ENCODE measurements at regions not wholly inside any gene's neighbourhood (a gene's known extent, or its start where the extent isn't known, plus 50 kb on each side); places are given as distances from the start of the nearest gene placed in this dataset.
A peak's percentile ranks its signal among the peaks of the same experiment; 100 is the strongest.

GRCh38 chr20:22795433-22795832 lies 211.1 kb upstream of the FOXA2 start:
- peaks cover 0 to 9% (median 0%) of the 10 kb centered on the region in 7 donors for H3K27me3 ChIP-seq
- no peaks in the 10 kb centered on the region for H3K9me3 ChIP-seq
- H3K4me1 ChIP-seq, result peaks cover 0 to 53% (median 14%) of the 10 kb centered on the region in 9 donors
- whole genome bisulfite sequencing, 2 donors, result 43 to 44% methylated on average over 5 of the region's 5 CpGs
- H3K4me3 ChIP-seq, result no peak overlapping the region
- intact Hi-C loops (cut with DNase I), result loop anchor here in 1 of 10 donors (10.0 kb wide), 1 partner anchor 109 kb away; no protein-coding TSS in a partner anchor
- H3K27ac ChIP-seq, result peak overlapping the region in 8 of 10 donors; percentile 8 to 74 (median 59)
- TF ChIP-seq, protein P1, sequence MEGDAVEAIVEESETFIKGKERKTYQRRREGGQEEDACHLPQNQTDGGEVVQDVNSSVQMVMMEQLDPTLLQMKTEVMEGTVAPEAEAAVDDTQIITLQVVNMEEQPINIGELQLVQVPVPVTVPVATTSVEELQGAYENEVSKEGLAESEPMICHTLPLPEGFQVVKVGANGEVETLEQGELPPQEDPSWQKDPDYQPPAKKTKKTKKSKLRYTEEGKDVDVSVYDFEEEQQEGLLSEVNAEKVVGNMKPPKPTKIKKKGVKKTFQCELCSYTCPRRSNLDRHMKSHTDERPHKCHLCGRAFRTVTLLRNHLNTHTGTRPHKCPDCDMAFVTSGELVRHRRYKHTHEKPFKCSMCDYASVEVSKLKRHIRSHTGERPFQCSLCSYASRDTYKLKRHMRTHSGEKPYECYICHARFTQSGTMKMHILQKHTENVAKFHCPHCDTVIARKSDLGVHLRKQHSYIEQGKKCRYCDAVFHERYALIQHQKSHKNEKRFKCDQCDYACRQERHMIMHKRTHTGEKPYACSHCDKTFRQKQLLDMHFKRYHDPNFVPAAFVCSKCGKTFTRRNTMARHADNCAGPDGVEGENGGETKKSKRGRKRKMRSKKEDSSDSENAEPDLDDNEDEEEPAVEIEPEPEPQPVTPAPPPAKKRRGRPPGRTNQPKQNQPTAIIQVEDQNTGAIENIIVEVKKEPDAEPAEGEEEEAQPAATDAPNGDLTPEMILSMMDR (IDR thresholded peaks at IDR 0.05), result no peak
- ATAC-seq (peak in 1 of 8 donors; percentile 19), DNase-seq (no peak)
- H3K36me3 ChIP-seq, result no peaks in the 10 kb centered on the region

DNA sequence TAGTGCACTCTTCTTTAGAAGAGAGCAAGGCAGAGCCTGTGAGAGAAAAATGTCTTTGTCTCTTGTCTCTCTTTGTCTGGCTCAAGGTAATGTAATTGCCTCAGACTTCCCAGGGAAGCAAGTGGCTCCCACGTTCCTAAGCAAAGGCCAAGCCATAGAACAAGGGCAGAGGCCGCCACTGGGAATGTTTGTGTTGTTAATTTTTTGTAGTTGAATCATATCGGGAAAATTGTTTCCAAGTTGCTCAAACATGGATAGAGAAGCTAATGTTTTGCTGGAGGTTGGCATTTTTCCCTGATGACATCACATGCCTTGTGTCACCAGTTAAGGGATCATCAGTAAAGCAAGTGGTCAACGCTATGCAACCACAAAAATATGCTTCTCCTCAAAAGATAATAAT lies 211.5 kb upstream of the FOXA2 start:
- intact Hi-C loops (cut with DNase I), result loop anchor here in 1 of 10 donors (10.0 kb wide), 1 partner anchor 109 kb away; no protein-coding TSS in a partner anchor
- TF ChIP-seq, protein P1 (IDR thresholded peaks at IDR 0.05), result no peak
- peaks cover 0 to 9% (median 0%) of the 10 kb centered on the region in 7 donors for H3K27me3 ChIP-seq

GRCh38 chr20:22796469-22797077 lies 212.2 kb upstream of the FOXA2 start:
- H3K27me3 ChIP-seq, result peaks cover 0 to 9% (median 0%) of the 10 kb centered on the region in 7 donors
- ATAC-seq (peak in 7 of 8 donors; percentile 16 to 76 (median 56)), DNase-seq (no peak)
- WGBS, 2 donors, result 69 to 71% methylated on average over 5 of the region's 5 CpGs
- no peak overlapping the region for H3K4me3 ChIP-seq
- H3K9me3 ChIP-seq, result no peaks in the 10 kb centered on the region
- peak overlapping the region in 7 of 10 donors; percentile 8 to 63 (median 39) for H3K27ac ChIP-seq
- TF ChIP-seq, protein P1 (IDR thresholded peaks at IDR 0.05), result no peak
- no peaks in the 10 kb centered on the region for H3K36me3 ChIP-seq
- peaks cover 0 to 61% (median 15%) of the 10 kb centered on the region in 9 donors for H3K4me1 ChIP-seq
- intact Hi-C loops (cut with DNase I), result loop anchor here in 1 of 10 donors (10.0 kb wide), 1 partner anchor 108 kb away; no protein-coding TSS in a partner anchor

More for the DNA sequence above, 211.5 kb upstream of the FOXA2 start:
- Histone ChIP-seq H3K4me3 (no peak overlapping the region), H3K27ac (peak overlapping the region in 9 of 10 donors; percentile 8 to 74 (median 57)), H3K36me3 (no peaks in the 10 kb centered on the region), H3K9me3 (no peaks in the 10 kb centered on the region), H3K4me1 (peaks cover 0 to 54% (median 11%) of the 10 kb centered on the region in 9 donors)
- WGBS, 2 donors, result 45 to 56% methylated on average over 4 of the region's 4 CpGs
- peak; percentile 56 to 86 (median 75) for ATAC-seq
- peak; percentile 19 to 60 for DNase-seq

DNA sequence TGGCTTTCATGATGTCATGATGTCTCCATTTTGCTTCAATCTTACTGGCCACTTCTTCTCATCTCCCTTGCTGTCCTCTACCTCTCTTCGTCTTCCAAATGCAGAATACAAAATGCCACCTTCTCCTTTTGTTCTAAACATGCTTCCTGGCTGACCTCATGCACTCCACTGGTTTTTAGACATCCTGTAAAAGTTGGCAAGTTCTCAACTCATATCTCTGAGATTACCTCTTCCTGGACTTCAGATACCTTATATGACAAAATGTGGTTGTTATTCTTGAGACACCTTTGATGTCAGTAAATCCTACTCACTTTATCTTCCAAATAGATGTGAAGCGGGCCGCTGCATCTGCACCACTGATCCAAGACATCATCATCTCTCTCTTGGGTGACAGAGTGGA lies 212.7 kb upstream of the FOXA2 start:
- intact Hi-C loops (cut with DNase I), result loop anchor here in 1 of 10 donors (10.0 kb wide), 1 partner anchor 108 kb away; no protein-coding TSS in a partner anchor
- peak in 1 of 8 donors; percentile 27 for ATAC-seq

More for the DNA sequence above, 212.7 kb upstream of the FOXA2 start:
- Histone ChIP-seq H3K27me3 (peaks cover 0 to 9% (median 0%) of the 10 kb centered on the region in 7 donors), H3K36me3 (no peaks in the 10 kb centered on the region), H3K27ac (peak overlapping the region in 3 of 10 donors; percentile 3 to 63 (median 61)), H3K4me1 (peaks cover 0 to 63% (median 16%) of the 10 kb centered on the region in 9 donors), H3K4me3 (no peak overlapping the region), H3K9me3 (no peaks in the 10 kb centered on the region)
- TF ChIP-seq, protein P1 (IDR thresholded peaks at IDR 0.05), result no peak
- WGBS, 2 donors, result 69 to 76% methylated on average over 3 of the region's 3 CpGs
- no peak for DNase-seq
